ENCODE measurements at regions not wholly inside any gene's neighbourhood (a gene's known extent, or its start where the extent isn't known, plus 50 kb on each side); places are given as distances from the start of the nearest gene placed in this dataset.

GRCh38 chr1:38686927-38687255, 172.7 kb downstream of the RRAGC start:
- no peak for TF ChIP-seq EZH2phosphoT487 (IDR thresholded peaks at IDR 0.05; ENCODE audit: borderline replicate concordance, low read length)
- TF ChIP-seq CTCF (IDR thresholded peaks at IDR 0.05; ENCODE audit: low read depth, low read length, poor library complexity, severe bottlenecking), result no peak

GRCh38 chr1:38686167-38686926, 173.2 kb downstream of the RRAGC start:
- no peak overlapping the region for H3K27ac ChIP-seq (ENCODE audit: low read depth, low read length)
- H3K27me3 ChIP-seq (ENCODE audit: control insufficient read depth, low read length), result peaks cover 12% of the 10 kb centered on the region; the same call in 1 of the 2 replicates
- TF ChIP-seq EZH2phosphoT487 (IDR thresholded peaks at IDR 0.05; ENCODE audit: borderline replicate concordance, low read length) (no peak), CTCF (IDR thresholded peaks at IDR 0.05; ENCODE audit: low read depth, low read length, poor library complexity, severe bottlenecking) (no peak)
- no peaks in the 10 kb centered on the region for H3K79me2 ChIP-seq (ENCODE audit: control insufficient read depth, low read length)
- no peaks in the 10 kb centered on the region for H4K20me1 ChIP-seq (ENCODE audit: control insufficient read depth, insufficient read depth, low read depth, low read length)
- no peaks in the 10 kb centered on the region for H3K36me3 ChIP-seq (ENCODE audit: control insufficient read depth, low read length)
- H3K9me2 ChIP-seq (replicated peaks; ENCODE audit: control insufficient read depth, low read length), result no peaks in the 10 kb centered on the region
- H3K4me1 ChIP-seq (ENCODE audit: control insufficient read depth, low read length), result no peaks in the 10 kb centered on the region
- no peak overlapping the region for H3K4me2 ChIP-seq (ENCODE audit: low read length)
- H3K9me3 ChIP-seq (ENCODE audit: control insufficient read depth, insufficient read depth, low read length), result no peaks in the 10 kb centered on the region
- no peaks in the 10 kb centered on the region for H3F3A ChIP-seq (ENCODE audit: control insufficient read depth, insufficient read depth)
- H3K4me3 ChIP-seq (ENCODE audit: low read length), result no peak overlapping the region

More at GRCh38 chr1:38686927-38687255, 172.7 kb downstream of the RRAGC start:
- no peaks in the 10 kb centered on the region for H3K36me3 ChIP-seq (ENCODE audit: control insufficient read depth, low read length)
- H3K27me3 ChIP-seq (ENCODE audit: control insufficient read depth, low read length), result peaks cover 14% of the 10 kb centered on the region; the same call in 1 of the 2 replicates
- no peaks in the 10 kb centered on the region for H3K9me3 ChIP-seq (ENCODE audit: control insufficient read depth, insufficient read depth, low read length)
- H3K9me2 ChIP-seq (replicated peaks; ENCODE audit: control insufficient read depth, low read length), result no peaks in the 10 kb centered on the region
- H4K20me1 ChIP-seq (ENCODE audit: control insufficient read depth, insufficient read depth, low read depth, low read length), result no peaks in the 10 kb centered on the region
- H3K27ac ChIP-seq (ENCODE audit: low read depth, low read length), result no peak overlapping the region
- H3K79me2 ChIP-seq (ENCODE audit: control insufficient read depth, low read length), result no peaks in the 10 kb centered on the region
- no peaks in the 10 kb centered on the region for H3F3A ChIP-seq (ENCODE audit: control insufficient read depth, insufficient read depth)
- no peak overlapping the region for H3K4me3 ChIP-seq (ENCODE audit: low read length)
- no peak overlapping the region for H3K4me2 ChIP-seq (ENCODE audit: low read length)
- H3K4me1 ChIP-seq (ENCODE audit: control insufficient read depth, low read length), result no peaks in the 10 kb centered on the region

- H3K4me2 ChIP-seq (ENCODE audit: low read length), result no peak overlapping the region
- no peak overlapping the region for H3K4me3 ChIP-seq (ENCODE audit: low read length)
- H3K27me3 ChIP-seq (ENCODE audit: control insufficient read depth, low read length), result peaks cover 7% of the 10 kb centered on the region; the same call in 1 of the 2 replicates
- TF ChIP-seq CTCF (IDR thresholded peaks at IDR 0.05; ENCODE audit: low read depth, low read length, poor library complexity, severe bottlenecking) (no peak), EZH2phosphoT487 (IDR thresholded peaks at IDR 0.05; ENCODE audit: borderline replicate concordance, low read length) (no peak)
- no peaks in the 10 kb centered on the region for H3F3A ChIP-seq (ENCODE audit: control insufficient read depth, insufficient read depth)
- no peak overlapping the region for H3K27ac ChIP-seq (ENCODE audit: low read depth, low read length)
- no peaks in the 10 kb centered on the region for H3K79me2 ChIP-seq (ENCODE audit: control insufficient read depth, low read length)
- H3K9me2 ChIP-seq (replicated peaks; ENCODE audit: control insufficient read depth, low read length), result no peaks in the 10 kb centered on the region
- no peaks in the 10 kb centered on the region for H3K4me1 ChIP-seq (ENCODE audit: control insufficient read depth, low read length)
- H4K20me1 ChIP-seq (ENCODE audit: control insufficient read depth, insufficient read depth, low read depth, low read length), result no peaks in the 10 kb centered on the region
- H3K9me3 ChIP-seq (ENCODE audit: control insufficient read depth, insufficient read depth, low read length), result no peaks in the 10 kb centered on the region
- H3K36me3 ChIP-seq (ENCODE audit: control insufficient read depth, low read length), result no peaks in the 10 kb centered on the region
Measured at GRCh38 chr1:38685388-38685787, 174.2 kb downstream of the RRAGC start.

Measured in DOHH2 (cell line).